HG03103 (cell line): ENCODE measurements at regions not wholly inside any gene's neighbourhood (a gene's known extent, or its start where the extent isn't known, plus 50 kb on each side); places are given as distances from the start of the nearest gene placed in this dataset.
"Not testable (repeated sequence)": the region's sequence is repeated elsewhere in the genome, so short reads cannot be mapped to it uniquely, and the experiment has no call there.

ENCODE experiments used
- ATAC-seq: cut with Tn5 transposase; IDR thresholded peaks from one replicate; pipeline ENCODE4 v1.9.1; 2021; ENCODE audit warnings: low read depth; ENCODE audit not compliant: unreplicated experiment

DNA sequence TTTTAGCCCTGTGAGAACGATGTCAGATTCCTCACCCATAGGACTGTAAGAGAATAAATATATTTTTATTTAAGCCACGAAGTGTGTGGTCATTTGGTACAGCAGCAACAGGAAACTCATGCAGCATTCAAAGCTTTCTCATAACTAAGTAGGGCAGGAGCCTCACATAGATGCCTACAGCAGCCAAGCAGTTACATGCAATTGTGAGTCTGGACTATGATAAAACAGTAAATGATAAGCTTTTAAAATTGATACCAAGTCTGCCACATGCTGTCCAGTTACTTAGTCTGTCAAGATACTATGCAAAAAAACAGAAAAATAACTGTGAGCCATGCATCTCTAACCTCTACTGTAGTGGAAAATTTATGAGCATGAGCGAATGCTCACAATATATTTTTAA lies 359.6 kb downstream of the HS3ST1 start:
- ATAC-seq = no peak

- not testable (repeated sequence) for ATAC-seq
Measured at GRCh38 chr4:11066584-11066983, 362.1 kb downstream of the HS3ST1 start.

DNA sequence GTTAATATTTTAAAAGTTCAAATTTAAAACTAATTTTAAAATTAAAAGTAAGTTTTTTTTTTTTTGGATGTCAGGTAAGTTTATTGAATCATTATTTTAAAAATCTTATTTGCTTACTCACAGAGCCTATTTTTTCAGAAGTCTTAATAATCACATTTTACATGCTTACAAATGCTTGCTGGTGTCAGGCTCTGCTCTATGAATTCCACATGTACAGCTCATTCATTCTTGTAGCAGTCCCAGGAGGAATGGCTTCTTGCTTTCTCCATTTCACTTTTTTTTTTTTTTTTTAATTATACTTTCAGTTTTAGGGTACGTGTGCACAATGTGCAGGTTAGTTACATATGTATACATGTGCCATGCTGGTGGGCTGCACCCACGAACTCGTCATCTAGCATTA lies 368.1 kb downstream of the HS3ST1 start:
- ATAC-seq = not testable (repeated sequence)

- ATAC-seq = not testable (repeated sequence)
Measured at GRCh38 chr4:11054937-11055336, 370.4 kb upstream of the CLNK start.

- ATAC-seq = no peak
Measured at GRCh38 chr4:11053601-11054220, 369.1 kb upstream of the CLNK start.

GRCh38 chr4:11051181-11051580 lies 366.6 kb upstream of the CLNK start:
- ATAC-seq = no peak

- no peak for ATAC-seq
Measured at GRCh38 chr4:11050766-11051165, 366.2 kb upstream of the CLNK start.

DNA sequence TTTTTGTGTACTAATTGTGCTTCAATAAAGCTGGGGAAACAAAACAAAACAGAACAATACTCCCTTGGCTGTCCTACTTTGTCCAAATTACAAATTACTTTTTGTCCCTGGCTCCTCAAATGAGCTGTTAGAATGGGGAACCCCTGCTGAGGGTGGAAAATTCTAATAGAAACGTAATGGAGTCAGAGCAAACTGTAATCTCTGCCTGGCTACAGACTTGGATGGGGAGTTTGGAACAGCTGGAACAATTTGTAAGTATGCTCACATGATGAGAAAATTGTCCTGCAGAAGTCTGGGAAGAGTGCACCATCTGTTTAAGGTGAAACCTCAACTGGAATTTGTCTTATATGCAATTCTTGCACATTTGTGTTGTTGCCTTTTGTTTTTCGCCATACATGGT lies 364.4 kb upstream of the CLNK start:
- no peak for ATAC-seq

- ATAC-seq = no peak
Measured at GRCh38 chr4:11042760-11043159, 358.2 kb upstream of the CLNK start.

DNA sequence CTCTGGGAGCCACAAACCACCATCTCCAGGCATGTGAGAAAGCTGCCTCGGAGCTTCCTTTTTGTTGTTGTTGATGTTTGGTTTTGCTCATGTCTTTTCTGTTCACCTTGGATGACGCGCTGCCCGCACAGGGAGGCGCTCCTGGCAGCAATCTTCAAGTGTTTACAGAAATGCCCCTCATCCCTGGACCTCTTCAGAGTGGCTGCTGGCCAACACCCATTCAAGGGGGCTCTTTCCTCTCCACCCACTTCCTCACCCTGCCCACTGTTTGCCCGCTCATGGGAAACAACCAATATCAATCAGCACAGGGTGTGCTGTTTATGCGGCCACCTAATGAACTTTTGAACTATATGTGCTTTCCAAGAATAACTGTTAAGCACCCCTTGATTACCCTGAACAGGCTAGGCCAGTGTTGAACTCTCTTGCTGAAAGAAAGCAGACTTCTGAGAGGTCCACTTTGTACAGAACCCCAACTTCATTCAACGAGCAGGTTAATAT lies 355.1 kb upstream of the CLNK start:
- ATAC-seq = no peak

DNA sequence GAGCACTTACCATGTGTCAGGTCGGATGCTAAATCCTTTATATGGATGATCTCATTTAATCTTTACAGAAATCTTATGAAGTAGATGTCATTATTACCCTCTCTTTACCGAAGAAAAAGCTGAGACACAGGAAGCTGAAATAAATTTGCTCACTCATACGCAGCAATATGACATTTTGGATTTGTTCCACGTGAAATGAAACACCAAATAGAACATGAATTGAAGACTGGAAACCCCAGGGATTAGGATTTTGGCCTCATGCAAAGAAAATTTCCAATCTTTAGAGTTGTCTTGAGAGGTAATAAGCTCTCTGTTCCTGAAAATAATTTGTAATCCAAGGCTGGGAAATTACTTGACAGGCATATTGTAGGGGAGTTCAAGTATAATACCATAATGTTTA lies 354.4 kb upstream of the CLNK start:
- ATAC-seq = no peak

GRCh38 chr4:11037637-11038036 lies 353.1 kb upstream of the CLNK start:
- ATAC-seq = no peak

DNA sequence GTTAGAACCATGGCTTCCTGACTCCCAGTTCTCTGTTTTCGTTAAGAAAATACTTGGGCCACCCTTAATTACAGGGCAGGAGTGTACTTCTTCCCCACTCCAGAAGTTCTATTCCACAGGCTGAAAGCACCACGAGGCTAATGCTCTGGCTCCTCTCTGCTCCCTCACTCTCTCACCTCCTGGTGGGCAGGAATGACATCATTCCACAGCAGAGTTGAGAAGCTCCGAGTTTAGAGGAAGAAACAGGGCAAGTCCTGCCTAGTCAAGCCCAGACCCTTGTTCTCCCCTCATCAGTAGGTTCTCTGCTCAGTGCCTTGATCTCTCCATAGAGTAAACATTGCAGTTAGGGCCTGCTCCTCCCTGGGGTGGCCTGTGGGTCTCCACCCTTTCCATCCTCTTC lies 343.8 kb upstream of the CLNK start:
- no peak for ATAC-seq

DNA sequence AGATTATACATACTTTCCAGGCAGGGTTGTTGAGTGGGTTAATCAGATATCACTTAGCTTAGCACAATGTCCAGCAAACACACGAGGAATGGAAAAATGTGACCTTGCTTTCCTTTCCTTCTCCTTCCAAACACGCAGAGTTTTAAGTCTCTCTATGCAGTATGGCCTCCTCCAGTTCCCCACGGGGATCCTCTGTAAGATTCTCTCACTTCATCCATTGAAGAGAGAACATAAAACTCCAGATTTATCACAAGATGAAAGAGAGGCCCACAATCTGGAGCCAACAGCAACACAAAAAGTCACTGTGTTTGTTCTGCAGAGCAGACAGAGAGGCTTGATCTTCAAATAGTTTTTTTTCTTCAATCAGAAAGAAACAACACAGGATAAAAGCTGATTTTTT lies 336.8 kb upstream of the CLNK start:
- no peak for ATAC-seq

DNA sequence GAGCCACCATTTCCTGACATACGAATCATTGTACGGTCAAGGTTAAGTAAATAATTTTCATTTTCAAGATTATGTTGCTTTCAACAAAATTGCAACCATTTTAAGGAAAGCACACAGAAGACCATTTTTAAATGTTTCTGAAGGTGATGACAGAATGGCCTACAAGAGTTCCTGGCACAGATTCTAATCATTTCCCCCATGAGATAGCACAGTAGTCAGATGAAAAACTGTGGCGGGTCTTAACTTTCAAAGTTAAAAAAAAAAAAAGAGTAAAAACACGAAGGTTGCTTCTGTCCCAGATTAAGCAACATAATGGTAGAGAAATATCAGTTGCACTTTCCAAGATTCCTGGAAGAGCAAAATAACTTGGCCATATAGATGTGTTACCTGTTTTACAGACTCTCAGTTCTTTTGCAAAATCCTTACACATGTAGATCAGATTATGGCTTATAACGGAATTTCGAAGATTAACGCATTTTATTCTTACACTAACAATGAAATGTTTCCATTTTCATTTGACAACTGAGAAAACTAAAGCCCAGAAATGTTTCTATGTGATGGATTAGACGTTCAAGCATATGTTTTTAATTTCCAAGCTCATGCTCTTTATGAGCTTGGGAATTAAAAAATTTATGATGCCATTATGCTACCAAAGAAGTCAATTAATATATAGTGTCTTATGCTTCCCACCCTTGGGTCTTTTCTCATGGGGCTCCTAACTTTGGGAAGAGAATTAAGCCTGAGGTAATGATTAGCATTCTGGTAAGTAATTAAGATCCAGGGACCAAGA lies 335.1 kb upstream of the CLNK start:
- ATAC-seq = no peak

DNA sequence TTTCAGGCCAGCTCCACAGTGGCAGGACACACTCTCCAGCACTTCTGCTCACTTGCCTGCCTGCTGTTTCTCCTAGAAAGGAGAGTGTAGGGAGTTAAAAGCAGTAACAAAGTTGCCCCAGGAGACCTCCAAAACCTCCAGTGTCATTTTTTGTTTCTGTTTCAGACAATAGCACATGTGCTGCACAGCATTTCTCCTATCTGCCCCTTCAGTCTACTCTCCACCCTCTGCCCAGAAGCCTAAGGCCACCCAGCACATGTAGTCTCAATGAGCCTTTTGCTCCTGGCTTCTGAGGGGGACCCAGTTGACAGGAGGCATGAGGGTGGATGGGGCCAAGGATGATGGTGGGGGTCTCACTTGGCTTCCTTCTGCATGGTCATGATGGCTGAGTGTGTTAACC lies 329.6 kb upstream of the CLNK start:
- ATAC-seq = no peak

- no peak for ATAC-seq
Measured at GRCh38 chr4:11013094-11013664, 328.6 kb upstream of the CLNK start.

DNA sequence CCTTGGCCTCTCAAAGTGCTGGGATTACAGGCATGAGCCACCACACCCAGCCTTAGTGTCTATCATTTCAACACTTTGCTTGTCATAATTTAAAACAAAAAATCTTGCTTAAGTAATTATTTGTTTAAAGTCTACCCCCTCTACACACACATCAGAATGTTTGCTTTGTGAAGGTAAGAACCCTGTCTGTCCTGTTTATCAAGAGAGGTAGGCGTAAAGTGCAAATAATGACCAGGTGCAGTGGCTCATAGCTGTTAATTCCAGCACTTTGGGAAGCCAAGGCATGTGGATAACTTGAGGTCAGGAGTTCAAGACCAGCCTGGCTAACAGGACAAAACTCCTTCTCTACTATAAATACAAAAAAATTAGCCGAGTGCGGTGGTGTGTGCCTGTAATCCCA lies 326.7 kb upstream of the CLNK start:
- no peak for ATAC-seq

- ATAC-seq = no peak
Measured at GRCh38 chr4:11010624-11011023, 326.1 kb upstream of the CLNK start.

- no peak for ATAC-seq
Measured at GRCh38 chr4:11009281-11009680, 324.7 kb upstream of the CLNK start.

- no peak for ATAC-seq
Measured at GRCh38 chr4:11005300-11005699, 320.7 kb upstream of the CLNK start.

DNA sequence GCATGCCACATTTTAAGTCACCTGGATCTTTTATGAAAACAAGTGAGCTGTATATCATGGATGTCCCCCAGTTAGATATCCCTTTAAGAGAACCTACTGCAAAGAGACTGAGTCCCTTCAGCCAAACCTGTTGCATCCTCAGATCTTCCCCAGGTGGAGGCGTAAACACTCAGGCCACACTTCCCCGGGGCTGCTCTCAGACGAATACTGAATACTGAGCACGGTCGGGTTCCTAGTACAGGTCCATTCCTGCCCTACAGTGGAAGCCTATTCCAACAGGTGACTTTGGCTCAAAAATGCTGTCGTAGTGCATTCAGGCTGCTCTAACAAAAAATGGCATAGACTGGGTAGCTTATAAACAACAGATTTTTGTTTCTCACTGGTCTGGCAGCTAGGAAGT lies 320.2 kb upstream of the CLNK start:
- no peak for ATAC-seq
